ENCODE measurements at regions not wholly inside any gene's neighbourhood (a gene's known extent, or its start where the extent isn't known, plus 50 kb on each side); places are given as distances from the start of the nearest gene placed in this dataset.
"Not testable (repeated sequence)": the region's sequence is repeated elsewhere in the genome, so short reads cannot be mapped to it uniquely, and the experiment has no call there.

- peak; percentile 14 for DNase-seq (ENCODE audit: low read depth)
These were observed 146.8 kb upstream of the ROPN1B start for GRCh38 chr3:125822175-125822574.

DNA sequence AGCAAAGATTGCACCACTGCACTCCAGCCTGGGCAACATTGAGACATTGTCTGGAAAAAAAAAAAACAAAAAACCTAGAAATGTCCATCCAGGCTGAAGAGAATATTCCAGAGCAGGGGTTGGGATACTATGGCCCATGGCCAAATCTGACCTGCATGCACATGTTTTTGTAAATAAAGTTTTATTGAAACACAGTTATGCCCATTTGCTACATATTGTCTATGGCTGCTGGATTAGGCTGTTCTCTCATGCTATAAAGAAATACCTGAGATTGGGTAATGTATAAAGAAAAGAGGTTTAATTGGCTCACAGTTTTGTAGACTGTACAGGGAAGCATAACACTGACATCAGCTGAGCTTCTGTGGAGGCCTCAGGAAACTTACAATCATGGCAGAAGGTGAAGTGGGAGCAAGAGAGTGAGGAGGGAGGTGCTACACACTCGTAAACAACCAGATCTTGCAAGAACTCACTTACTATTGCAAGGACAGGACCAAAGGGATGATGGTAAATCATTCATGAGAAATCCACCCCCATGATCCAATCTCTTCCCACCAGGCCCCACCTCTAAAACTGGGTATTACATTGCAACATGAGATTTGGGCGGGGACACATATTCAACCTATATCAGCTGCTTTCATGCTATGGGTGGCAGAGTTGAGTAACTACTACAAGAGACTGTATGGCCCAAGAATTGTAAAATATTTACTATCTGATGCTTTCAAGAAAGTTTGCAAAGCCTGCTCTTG, 137.8 kb upstream of the ROPN1B start:
- DNase-seq (ENCODE audit: low read depth) = not testable (repeated sequence)

GRCh38 chr3:125835562-125835961, 133.4 kb upstream of the ROPN1B start:
- not testable (repeated sequence) for DNase-seq (ENCODE audit: low read depth)

- not testable (repeated sequence) for DNase-seq (ENCODE audit: low read depth)
These were observed 132.9 kb upstream of the ROPN1B start for GRCh38 chr3:125836011-125836551.

GRCh38 chr3:125836786-125837185, 132.2 kb upstream of the ROPN1B start:
- not testable (repeated sequence) for DNase-seq (ENCODE audit: low read depth)

DNA sequence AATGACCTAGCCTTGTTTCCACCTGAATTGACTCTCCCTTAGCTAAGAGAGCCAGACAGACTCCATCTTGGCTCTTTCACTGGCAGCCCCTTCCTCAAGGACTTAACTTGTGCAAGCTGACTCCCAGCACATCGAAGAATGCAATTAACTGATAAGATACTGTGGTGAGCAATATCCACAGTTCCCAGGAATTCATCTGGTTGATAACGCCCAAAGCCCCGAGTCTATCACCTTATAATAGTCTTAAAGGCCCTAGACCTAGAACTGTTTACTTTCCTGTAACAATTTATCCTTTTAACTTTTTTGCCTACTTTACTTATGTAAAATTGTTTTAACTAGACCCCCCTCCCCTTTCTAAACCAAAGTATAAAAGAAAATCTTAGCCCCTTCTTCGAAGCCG, 130.1 kb upstream of the ROPN1B start:
- DNase-seq (ENCODE audit: low read depth) = not testable (repeated sequence)

- not testable (repeated sequence) for DNase-seq (ENCODE audit: low read depth)
These were observed 128.5 kb upstream of the ROPN1B start for GRCh38 chr3:125840465-125840864.

DNA sequence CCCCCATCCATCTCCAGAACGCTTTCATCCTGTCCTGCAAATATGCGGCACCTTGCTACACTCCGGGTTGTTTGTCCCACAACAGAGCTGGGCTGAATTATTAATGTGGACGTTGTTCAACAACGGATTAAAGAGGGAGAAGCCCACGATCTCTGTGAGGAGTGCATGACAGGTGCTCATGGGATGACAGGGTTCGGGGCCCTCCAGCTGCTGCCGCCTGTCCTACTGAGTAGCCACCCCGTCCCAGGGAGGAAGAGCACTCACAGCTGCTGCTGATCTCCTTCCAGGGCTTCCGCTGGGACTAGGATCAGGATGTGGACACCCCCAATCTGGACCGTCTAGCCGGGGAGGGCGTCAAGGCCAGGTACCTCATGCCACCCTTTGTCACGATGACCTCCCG, 121.0 kb upstream of the ROPN1B start:
- DNase-seq (ENCODE audit: low read depth) = not testable (repeated sequence)

DNA sequence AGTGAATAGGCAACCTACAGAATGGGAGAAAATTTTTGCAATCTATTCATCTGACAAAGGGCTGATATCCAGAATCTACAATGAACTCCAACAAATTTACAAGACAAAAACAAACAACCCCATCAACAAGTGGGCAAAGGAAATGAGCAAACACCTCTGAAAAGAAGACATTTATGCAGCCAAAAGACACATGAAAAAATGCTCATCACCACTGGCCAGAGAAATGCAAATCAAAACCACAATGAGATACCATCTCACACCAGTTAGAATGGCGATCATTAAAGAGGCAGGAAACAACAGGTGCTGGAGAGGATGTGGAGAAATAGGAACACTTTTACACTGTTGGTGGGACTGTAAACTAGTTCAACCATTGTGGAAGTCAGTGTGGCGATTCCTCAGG, 114.0 kb upstream of the ROPN1B start:
- not testable (repeated sequence) for DNase-seq (ENCODE audit: low read depth)

DNA sequence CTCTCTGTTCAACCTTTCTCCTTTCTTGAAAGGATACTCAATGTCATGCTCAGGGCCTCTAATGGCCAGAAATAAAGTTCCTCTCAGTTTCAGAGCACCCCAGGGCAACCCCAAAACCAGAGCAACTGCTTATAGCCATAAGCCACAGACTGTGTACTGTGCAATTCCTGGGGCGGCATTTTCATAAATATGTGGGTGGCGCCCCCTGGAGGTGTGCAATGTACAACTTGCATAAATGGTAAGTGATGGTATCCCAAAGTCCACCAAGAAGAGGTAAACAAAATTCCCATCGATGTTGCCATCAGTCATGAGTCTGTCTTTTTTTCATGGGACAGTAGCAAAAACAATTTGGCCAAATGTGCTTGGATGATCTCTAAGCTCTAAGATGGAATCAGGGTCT, 108.4 kb upstream of the ROPN1B start:
- DNase-seq (ENCODE audit: low read depth) = not testable (repeated sequence)

DNA sequence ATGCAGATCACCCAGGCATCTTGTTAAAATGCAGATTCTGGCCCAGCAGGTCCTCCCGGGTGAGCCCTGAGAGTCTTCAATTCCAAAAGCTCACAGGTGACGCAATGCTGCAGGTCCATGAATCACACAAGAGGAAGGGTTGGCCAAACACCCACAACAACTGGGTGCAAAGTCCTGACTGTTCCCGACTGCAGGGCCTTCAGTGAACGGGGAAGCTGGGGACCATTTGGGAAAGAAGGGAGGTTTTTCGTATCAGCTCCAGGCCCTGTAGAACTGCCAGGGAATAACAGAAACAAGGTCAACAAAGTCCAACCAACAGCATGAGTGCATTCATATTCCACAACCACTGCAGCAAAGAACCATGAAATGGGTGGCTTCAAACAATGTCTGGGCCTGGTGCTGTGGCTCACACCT, 106.1 kb upstream of the ROPN1B start:
- DNase-seq (ENCODE audit: low read depth) = not testable (repeated sequence)

DNA sequence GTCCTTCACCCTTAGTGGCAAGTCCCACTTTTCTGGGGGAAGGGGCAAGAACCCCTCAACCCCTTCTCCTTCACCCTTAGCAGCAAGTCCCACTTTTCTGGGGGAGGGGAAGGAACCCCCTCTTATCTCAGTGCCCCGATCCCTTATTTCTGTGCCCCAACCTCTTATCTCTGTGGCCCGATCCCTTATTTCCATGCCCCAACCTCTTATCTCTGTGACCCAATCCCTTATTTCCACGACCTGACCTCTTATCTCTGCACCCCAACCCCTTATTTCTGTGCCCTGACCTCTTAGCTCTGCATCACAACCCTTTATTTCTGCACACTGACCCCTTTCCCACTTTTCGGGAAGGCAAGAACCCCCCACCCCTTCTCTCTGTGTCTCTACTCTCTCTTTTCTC, 104.4 kb upstream of the ROPN1B start:
- DNase-seq (ENCODE audit: low read depth) = not testable (repeated sequence)

DNA sequence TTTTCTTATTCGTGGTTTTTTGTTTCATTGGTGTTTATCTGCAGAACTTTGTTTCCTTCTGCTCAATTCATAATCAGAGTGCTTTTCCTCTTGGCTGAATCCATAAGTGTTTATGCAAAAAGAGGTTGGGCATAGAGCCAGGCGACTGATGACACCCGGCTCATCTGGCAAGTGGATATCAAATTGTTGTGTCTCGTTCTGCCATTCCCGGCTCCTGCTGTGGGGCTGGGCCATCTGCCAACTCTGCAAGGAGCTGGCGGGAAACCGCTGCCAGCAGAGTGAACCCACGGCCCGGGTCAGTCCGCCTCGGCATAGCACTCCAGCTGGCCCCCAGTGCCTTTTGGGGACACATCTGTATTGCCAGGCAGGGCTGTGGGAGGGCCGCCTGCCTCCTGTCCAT, 83.0 kb upstream of the ROPN1B start:
- DNase-seq (ENCODE audit: low read depth) = not testable (repeated sequence)

DNA sequence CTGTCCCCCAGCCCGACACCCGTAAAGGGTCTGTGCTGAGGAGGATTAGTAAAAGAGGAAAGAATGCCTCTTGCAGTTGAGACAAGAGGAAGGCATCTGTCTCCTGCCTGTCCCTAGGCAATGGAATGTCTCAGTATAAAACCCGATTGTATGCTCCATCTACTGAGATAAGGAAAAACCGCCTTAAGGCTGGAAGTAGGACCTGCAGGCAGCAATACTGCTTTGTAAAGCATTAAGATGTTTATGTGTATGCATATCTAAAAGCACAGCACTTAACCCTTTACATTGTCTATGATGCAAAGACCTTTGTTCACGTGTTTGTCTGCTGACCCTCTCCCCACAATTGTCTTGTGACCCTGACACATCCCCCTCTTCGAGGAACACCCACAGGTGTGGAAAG, 69.8 kb upstream of the ROPN1B start:
- not testable (repeated sequence) for DNase-seq (ENCODE audit: low read depth)

GRCh38 chr3:125901473-125901872, 67.5 kb upstream of the ROPN1B start:
- not testable (repeated sequence) for DNase-seq (ENCODE audit: low read depth)

DNA sequence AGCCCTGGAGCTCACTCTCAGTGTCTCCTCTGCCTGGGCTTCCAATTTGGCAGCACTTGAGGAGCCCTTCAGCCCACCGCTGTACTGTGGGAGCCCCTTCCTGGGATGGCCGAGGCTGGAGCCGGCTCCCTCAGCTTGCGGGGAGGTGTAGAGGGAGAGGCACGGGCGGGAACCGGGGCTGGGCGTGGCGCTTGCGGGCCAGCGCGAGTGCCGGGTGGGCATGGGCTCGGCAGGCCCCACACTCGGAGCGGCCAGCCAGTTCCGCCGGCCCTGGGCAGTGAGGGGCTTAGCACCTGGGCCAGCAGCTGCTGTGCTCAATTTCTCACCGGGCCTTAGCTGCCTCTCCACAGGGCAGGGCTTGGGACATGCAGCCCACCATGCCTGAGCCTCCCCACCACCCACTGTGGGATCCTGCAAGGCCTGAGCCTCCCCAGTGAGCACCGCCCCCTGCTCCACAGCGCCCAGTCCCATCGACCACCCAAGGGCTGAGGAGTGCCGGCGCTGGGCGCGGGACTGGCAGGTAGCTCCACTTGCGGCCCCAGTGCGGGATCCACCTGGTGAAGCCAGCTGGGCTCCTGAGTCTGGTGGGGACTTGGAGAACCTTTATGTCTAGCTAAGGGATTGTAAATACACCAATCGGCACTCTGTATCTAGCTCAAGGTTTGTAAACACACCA, 65.1 kb upstream of the ROPN1B start:
- not testable (repeated sequence) for DNase-seq (ENCODE audit: low read depth)

GRCh38 chr3:125907279-125907678, 61.7 kb upstream of the ROPN1B start:
- not testable (repeated sequence) for DNase-seq (ENCODE audit: low read depth)

GRCh38 chr3:125910851-125911250, 58.1 kb upstream of the ROPN1B start:
- not testable (repeated sequence) for DNase-seq (ENCODE audit: low read depth)

DNA sequence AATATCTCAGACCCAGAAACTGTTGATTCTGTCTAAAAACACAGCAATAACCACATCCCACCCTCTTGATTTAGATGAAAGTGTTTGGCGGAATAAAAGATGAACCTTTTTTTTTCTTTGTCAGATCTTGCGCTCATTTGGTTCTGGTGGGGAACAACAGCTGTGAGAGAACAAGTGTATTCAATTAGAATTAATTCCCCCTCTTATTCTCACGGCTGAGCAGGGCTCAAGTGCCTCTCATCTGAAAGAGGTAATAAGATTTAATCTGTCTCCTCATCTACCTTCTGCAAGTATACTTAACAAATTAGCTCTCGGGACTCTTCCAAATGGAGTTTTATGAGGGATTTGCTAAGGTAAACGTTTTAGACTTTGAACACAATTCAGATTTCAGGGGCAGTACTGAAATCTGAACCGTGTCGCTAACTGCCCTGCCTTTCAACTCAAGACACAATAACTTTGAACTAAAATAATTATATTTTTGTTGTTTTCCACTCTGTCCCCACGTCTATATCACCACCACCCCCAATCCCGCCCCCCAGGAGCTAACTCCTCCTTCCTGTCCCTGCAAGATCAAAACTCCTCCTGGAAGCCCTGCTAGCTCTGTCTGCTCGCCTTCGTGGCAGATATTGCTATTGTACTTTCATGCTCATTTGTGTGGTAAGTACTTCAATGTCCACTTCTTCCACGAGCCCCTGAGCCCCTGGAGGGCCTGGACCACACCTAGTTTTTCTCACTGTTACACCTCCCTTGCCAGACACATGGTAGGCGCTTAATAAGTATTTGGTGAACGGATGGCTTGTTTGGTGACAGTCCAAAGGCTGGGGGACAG, 54.2 kb upstream of the ROPN1B start:
- DNase-seq (ENCODE audit: low read depth) = not testable (repeated sequence)

DNA sequence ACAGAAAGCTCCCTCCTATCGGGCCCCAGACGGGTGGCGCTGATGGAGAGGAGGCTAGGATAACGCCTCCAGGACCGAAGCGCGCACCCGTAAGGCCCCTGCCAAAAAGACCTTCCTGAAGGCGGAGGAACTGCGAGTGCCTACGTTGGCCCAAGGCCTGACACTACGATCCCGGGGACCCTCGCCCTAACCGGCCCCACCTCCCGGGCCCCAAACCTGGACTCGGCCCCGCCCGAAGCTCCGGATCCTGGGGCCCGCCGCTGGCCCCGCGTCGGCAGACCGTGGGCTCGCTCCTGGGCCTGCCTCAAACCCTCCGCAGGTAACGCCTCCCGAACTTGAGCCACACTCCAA, 53.6 kb upstream of the ROPN1B start:
- DNase-seq (ENCODE audit: low read depth) = not testable (repeated sequence)

DNA sequence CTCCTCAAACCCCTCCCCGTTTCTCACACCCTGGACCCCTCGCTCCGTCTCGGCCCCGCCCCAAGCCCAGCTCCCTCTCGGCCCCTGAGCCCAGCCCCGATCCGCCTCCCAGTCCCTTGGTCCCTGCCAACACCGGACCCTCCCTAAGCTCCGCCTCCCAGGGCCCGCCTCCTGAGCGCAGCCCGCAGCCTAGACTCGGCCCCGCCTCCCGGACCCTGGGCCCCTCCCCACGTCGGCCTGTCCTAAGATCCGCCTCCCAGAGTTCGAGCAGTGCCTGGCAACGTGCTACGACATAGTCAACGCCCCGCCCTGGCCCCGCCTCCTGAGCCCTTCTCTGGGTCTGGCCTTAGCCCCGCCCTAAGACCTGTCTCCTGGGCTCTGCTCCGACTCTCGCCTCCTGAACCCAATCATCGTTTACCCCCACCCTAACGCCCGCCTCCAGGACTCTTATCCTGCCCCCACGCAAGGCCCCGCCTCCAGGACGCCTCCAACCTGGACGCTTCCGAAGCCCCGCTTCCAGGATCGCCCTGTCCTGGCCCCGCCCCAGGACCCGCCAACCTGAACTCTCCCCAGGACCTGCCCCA, 53.1 kb upstream of the ROPN1B start:
- DNase-seq (ENCODE audit: low read depth) = peak; percentile 97

Data from stimulated activated CD8-positive, alpha-beta memory T cell treated with anti-CD3 and anti-CD28 coated beads, Interleukin-12 subunit alpha, Interleukin-12 subunit beta, amount 100 ng/mL, for 1 hour (primary cell).